ENCODE measurements at regions not wholly inside any gene's neighbourhood (a gene's known extent, or its start where the extent isn't known, plus 50 kb on each side); places are given as distances from the start of the nearest gene placed in this dataset.

GRCh38 chr16:73840728-73841127 is 455.9 kb upstream of the PSMD7 start:
- Histone ChIP-seq H3K27me3 (peaks cover 6% of the 10 kb centered on the region; the same call in 1 of the 2 replicates), H3K9me3 (no peaks in the 10 kb centered on the region), H3K4me3 (ENCODE audit: low read depth, low read length) (no peak overlapping the region), H3K4me1 (no peaks in the 10 kb centered on the region), H3K36me3 (no peaks in the 10 kb centered on the region)
- no peak for TF ChIP-seq CTCF (IDR thresholded peaks at IDR 0.05; ENCODE audit: low read depth, low read length)
- no peak for DNase-seq

- Histone ChIP-seq H3K4me1 (no peaks in the 10 kb centered on the region), H3K36me3 (no peaks in the 10 kb centered on the region), H3K4me3 (ENCODE audit: low read depth, low read length) (no peak overlapping the region), H3K9me3 (no peaks in the 10 kb centered on the region), H3K27me3 (no peaks in the 10 kb centered on the region; the same call in 1 of the 2 replicates)
- no peak for TF ChIP-seq CTCF (IDR thresholded peaks at IDR 0.05; ENCODE audit: low read depth, low read length)
- no peak for DNase-seq
Observed at GRCh38 chr16:73831220-73831619, 465.4 kb upstream of the PSMD7 start.

- H3K4me1 ChIP-seq = no peaks in the 10 kb centered on the region
- no peaks in the 10 kb centered on the region for H3K27me3 ChIP-seq
- DNase-seq = no peak
- H3K9me3 ChIP-seq = no peaks in the 10 kb centered on the region
- no peak for TF ChIP-seq CTCF (IDR thresholded peaks at IDR 0.05; ENCODE audit: low read depth, low read length)
- H3K36me3 ChIP-seq = no peaks in the 10 kb centered on the region
- H3K4me3 ChIP-seq (ENCODE audit: low read depth, low read length) = no peak overlapping the region
Observed at GRCh38 chr16:73823205-73823849, 473.3 kb upstream of the PSMD7 start.

GRCh38 chr16:73817526-73818324 is 478.9 kb upstream of the PSMD7 start:
- no peaks in the 10 kb centered on the region for H3K9me3 ChIP-seq
- TF ChIP-seq CTCF (IDR thresholded peaks at IDR 0.05; ENCODE audit: low read depth, low read length) = no peak
- H3K36me3 ChIP-seq = no peaks in the 10 kb centered on the region
- no peak overlapping the region for H3K4me3 ChIP-seq (ENCODE audit: low read depth, low read length)
- no peaks in the 10 kb centered on the region for H3K4me1 ChIP-seq
- no peaks in the 10 kb centered on the region for H3K27me3 ChIP-seq
- no peak for DNase-seq

- no peaks in the 10 kb centered on the region for H3K27me3 ChIP-seq
Observed at GRCh38 chr16:73813527-73813926, 483.1 kb upstream of the PSMD7 start.

More at GRCh38 chr16:73813527-73813926, 483.1 kb upstream of the PSMD7 start:
- no peak overlapping the region for H3K4me3 ChIP-seq (ENCODE audit: low read depth, low read length)
- no peaks in the 10 kb centered on the region for H3K36me3 ChIP-seq
- DNase-seq = no peak
- no peaks in the 10 kb centered on the region for H3K9me3 ChIP-seq
- no peak for TF ChIP-seq CTCF (IDR thresholded peaks at IDR 0.05; ENCODE audit: low read depth, low read length)
- no peaks in the 10 kb centered on the region for H3K4me1 ChIP-seq
